ENCODE measurements at regions not wholly inside any gene's neighbourhood (a gene's known extent, or its start where the extent isn't known, plus 50 kb on each side); places are given as distances from the start of the nearest gene placed in this dataset.
"Not testable (repeated sequence)": the region's sequence is repeated elsewhere in the genome, so short reads cannot be mapped to it uniquely, and the experiment has no call there.

DNA sequence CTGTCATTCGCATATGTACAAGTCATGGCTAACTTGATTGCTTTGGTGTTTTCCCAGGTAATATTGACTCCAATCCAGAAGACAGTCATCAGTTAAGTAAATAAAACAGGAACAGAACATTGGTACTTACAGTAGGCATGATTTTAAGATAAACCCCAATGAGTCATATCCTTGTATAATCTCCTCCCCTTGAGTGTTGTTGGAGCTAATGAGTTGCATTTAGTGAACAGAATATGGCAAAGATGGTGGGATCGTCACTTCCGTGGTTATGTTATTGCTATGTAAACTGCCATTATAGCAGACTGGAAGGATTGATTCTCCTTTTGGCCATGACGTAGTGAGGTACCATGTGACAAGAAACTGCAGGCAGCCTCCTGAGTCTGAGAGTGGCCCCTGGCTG, 102.2 kb downstream of the TMX1 start:
- DNase-seq (ENCODE audit: low spot score), result no peak

DNA sequence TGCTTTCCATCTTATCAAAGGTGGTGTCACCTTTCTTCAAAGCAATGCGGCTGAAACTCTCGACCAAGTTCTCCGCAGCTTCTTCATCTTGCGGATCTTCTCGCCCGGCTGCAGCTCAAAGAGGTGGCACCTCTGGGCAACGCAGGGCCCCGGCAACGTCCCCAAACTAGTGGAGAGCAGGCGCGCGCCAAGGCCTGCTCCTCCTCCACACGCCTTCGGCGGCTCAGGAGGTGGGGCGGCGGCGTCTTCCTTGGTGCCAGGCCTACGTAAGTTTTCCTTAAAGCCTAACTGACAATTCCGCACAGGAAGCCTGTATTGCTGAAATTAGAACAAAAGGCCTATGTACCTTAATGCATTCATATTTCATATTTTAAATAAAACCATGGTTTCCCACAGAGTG, 112.0 kb downstream of the TMX1 start:
- DNase-seq (ENCODE audit: low spot score), result no peak

DNA sequence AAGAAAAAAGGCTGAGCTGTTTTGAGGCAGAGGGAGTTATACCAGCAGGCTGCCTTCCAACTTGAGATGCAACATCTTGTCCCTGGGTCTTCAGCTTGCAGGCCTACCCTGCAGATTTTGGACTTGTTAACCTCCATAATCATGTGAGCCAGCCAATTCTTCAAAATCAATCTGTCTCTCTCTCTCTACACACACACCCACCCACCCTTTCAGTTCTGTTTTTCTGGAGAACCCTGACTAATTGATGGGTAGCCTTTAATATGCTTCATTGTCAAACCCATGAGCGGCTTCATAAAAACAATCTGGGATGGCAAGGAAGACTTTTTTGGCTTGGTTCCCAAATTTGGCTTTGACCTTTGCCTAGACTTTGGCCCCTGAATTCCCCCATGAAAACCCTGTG, 113.9 kb downstream of the TMX1 start:
- no peak for DNase-seq (ENCODE audit: low spot score)

DNA sequence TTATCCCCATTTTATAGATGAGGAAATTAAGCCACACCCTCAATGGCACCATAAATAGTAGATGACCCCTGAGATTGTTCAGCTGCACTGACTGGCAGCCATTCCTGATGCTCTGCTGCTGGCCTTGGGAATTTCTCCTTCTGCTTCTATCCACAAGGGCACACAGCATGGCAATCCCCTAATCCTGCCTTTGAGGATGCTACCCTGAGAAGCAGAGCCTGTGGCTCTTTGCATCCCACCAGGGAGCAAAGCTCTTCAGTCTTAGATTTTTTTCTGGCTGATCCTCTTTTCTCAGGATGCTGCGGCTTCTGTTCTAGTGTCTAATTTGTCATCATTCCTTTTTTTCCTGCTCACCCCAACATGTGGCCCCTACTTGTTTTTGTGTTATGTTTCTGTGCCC, 114.8 kb downstream of the TMX1 start:
- DNase-seq (ENCODE audit: low spot score), result no peak

DNA sequence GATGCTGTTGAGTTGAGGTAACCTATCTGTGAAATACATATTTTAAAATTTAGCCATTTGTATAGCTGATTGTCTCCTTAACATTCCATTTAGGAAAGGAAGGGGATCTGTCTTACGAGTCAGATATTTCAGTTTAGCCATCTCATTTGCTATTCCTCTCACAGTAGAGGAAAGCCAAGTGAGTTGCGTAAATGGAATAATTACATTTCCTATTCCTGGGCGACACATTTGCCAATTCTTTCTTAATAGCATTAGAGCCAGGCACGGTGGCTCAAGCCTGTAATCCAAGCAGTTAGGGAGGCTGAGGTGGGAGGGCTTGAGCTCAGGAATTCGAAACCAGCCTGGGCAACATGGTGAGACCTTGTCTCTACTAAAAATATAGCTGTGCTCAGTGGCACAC, 116.3 kb downstream of the TMX1 start:
- DNase-seq (ENCODE audit: low spot score), result no peak

DNA sequence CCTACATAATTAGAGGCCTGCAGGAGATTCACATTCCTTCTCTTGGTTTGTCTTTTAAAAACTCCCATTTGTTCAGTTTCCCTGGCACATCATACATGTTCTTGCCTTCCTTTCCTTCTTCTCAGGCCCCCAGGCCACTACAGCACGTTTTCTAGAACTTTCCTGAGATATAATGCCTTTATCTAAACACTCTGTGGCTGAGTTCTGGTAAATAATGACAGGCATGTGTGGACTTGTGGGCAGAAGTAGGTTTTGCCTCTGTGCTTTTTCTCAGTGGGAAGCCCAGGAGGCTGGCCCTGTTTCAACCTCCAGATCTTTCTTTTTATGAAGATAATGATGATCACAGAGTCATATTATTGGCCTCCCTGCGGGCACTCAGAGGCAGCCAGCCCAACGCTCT, 117.2 kb downstream of the TMX1 start:
- no peak for DNase-seq (ENCODE audit: low spot score)

DNA sequence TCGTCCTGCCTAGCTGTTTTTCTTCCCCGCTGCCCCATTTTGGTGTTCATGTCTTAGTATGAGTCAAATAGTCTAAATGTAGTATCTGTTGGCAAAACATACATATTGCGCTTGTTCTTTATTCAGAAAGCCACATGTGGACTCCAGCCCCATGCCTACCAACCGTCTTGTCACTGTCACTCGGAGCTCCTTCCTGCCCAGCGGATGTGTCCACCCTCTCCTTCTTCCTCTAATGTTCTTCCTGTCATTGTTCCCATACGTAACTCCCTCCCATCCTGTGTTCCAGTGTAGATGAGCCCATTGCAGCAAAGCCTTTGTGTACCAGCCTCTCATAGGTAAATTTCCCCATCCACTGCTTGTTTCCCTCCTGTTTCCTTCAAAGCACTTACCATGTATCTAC, 120.5 kb downstream of the TMX1 start:
- DNase-seq (ENCODE audit: low spot score), result no peak

DNA sequence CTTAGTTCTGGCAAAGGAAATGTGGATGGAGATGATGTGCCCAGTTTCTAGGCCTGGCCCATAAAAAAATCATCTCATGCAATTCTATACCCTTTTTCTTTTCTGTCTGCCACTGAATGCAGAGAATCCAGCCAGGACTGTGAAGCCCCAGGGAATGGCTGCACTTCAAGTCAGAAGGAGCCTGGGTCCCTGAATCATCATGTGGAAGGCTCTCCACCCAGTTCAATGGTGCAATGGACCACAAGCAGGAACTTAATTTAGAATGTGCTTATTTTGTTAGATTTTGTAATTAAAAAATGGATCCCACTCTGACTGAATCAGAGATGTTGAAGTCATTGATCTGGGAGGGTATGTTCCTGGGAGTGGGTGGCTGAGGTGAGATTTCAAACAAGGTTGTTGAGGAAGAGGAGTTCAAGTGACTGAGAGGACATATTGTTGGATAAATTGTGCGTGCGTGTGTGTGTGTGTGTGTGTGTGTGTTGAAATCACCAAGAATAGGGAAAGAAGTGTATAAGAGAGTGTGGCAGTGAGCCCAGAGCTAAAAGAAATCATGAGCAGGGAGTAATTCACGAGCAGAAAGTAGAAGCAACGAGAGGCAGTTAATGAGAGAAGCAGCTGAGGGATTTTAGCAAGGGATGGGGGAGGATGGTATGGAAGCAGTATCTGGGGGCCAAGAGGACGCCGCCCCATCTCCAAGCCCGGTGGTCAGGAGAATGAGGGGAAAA, 125.4 kb downstream of the TMX1 start:
- DNase-seq (ENCODE audit: low spot score), result no peak

DNA sequence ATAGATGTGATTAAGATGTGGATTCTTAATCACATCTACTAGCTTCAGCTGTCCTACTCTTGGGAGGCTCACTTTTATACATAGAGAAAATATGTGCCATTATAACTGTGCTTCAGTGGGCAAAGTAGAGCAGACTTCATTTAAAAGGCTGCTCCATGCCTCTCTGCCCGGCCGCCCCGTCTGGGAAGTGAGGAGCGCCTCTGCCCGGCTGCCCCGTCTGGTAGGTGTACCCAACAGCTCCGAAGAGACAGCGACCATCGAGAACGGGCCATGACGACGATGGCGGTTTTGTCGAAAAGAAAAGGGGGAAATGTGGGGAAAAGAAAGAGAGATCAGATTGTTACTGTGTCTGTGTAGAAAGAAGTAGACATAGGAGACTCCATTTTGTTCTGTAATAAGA, 126.4 kb downstream of the TMX1 start:
- DNase-seq (ENCODE audit: low spot score), result not testable (repeated sequence)

DNA sequence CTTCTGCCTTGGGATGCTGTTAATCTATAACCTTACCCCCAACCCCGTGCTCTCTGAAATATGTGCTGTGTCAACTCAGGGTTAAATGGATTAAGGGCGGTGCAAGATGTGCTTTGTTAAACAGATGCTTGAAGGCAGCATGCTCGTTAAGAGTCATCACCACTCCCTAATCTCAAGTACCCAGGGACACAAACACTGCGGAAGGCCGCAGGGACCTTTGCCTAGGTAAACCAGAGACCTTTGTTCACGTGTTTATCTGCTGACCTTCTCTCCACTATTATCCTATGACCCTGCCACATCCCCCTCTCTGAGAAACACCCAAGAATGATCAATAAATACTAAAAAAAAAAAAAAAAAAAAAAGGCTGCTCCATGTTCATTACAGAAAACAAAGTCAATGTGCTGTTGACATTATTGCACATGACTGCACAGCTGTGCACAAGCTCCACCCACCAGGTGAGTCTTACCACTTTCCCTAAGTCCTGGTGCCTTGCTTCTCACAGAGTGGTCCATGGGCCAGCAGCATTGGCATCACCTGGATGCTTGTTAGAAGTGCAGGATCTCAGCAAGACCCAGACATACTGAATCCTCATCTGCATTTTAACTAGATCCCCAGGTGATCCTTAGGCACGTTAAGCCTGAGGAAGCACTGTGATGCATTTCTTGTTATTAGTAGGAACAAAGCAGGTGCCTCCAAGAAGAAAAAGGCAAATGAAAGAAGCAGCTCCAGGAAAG, 127.0 kb downstream of the TMX1 start:
- not testable (repeated sequence) for DNase-seq (ENCODE audit: low spot score)

DNA sequence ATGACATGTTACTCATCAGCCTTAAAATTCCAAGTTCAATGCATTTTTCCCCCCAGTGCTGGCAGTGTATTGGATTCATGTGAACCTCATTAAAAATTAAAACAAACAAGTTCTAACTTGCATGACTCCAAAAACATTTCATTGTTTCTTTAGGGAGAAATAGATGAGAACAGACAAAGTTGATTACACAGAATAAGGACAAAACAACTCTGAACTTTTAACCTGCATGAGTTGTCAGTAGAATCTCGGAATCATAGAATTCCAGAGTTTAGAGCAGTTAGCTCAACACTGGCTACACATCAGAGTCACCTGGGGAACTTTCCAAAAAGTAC, 127.5 kb downstream of the TMX1 start:
- DNase-seq (ENCODE audit: low spot score), result no peak

DNA sequence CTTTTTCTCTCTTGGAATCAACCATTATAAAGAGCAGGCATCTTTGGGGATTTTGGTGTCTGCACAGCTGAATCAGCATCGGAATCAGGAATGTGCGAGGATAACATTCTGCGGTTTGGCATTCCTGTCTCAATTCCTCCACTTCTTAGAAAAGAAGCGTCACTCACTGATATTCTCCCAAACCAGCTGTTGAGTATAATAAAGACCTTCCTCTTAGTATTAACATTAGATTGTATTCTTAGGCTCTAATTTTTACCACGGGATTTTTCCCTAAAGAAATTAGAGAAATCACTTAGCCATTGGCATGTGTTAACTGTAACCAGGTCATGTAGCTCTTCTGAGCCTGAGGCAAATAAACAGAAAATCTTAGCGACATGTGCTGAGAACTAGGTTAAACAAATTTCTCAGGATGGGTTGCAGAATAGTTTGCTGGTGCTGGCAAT, 128.7 kb downstream of the TMX1 start:
- no peak for DNase-seq (ENCODE audit: low spot score)

DNA sequence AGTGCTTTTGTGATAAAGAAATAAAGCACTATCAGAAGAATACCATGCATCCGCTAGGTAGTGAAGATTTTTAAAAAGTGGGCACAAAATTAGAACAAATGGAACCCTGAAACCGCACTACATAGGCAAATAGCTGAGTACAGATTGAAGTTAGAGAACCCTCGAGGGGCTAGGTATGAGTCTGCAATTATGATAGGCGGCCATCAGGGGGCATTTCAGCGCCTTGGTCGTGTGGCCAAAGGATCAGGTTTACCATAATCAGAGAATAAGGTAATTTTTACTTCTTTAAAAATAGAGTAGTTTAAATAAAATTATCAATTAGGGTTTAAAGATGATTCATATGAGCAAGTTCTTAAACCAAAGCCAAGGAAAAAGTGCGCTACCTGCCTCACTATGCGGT, 129.8 kb downstream of the TMX1 start:
- DNase-seq (ENCODE audit: low spot score), result peak; percentile 21

DNA sequence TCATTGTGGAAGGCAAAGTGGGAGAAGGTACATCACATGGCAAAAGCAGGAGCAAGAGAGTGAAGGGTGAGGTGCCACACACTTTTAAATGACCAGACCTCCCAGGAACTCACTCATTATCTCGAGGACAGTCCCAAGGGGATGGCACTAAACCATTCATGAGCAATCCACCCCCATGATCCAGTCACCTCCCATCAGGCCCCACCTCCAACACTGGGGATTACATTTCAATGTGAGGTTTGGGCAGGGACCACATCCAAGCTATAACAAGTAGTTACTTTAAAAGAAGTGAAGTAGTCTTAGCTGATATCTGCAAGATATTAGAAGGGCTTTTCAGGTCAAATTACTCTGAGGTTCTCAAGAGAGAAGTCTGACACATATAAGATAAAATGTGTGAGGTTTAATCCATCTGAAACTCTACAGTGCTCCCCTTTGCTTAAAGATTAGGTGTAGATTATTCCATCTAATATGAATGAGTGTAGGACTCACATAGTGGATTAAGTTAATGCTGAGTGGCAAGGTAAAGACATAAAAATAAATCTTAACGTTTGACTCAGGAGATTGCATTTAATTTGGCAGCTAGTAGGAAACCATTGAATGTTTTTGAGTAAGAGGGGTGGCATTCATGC, 130.8 kb downstream of the TMX1 start:
- DNase-seq (ENCODE audit: low spot score), result no peak

DNA sequence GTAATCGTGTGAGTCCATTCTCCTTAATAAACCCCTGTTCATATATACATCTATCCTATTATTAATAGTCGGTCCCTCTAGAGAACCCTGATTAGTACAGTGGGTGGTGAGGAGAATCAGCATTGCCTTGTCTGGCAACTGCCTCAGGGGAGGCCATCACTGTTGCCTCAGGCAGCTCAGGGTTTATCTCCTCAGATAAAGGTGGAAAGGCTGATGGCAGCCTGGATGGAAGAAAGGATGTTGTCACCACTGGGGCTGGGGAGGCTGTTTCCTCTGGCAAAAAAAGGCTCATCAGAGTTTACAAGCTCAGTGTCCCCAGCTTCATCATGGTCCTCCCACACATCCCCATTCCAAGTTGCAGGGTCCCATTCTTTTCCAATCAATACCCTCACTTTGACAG, 137.1 kb downstream of the TMX1 start:
- DNase-seq (ENCODE audit: low spot score), result not testable (repeated sequence)

DNA sequence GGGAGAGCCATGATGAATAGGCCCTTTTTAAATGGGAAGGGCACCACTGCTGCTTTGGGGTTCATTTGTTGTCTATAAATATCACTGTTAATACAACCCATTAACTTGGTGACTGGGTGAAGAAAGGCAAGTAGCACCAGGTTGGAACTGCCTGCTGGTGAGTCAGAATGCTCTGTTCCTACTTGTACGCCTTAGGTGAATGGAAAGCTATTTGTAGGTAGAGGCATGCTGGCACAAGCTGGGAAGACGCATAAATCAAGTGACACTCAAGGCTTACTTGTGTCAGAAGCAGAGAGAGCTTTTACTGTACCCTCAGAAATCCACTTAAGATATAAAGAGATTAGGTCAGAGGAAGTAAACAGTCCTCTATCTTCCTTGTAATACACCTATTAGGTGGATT, 142.5 kb downstream of the TMX1 start:
- DNase-seq (ENCODE audit: low spot score), result no peak

DNA sequence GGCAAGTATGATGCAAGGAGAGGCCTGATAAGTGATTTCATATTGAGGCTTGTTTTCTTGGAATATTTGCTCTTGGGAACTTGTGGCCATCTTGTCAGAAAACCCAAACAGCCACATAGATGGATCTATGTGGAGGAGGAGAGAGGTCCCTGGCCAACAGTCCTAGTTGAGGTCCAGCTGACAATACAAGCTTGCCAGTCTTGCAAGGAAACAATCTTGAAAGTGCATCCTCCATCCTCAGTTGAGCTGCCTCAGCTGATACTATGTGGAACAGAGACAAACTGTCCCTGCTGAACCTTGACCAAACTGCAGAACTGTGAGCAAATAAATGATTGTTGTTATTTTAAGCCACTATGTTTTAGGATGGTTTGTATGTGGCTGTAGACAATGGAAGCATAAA, 146.4 kb downstream of the TMX1 start:
- no peak for DNase-seq (ENCODE audit: low spot score)

DNA sequence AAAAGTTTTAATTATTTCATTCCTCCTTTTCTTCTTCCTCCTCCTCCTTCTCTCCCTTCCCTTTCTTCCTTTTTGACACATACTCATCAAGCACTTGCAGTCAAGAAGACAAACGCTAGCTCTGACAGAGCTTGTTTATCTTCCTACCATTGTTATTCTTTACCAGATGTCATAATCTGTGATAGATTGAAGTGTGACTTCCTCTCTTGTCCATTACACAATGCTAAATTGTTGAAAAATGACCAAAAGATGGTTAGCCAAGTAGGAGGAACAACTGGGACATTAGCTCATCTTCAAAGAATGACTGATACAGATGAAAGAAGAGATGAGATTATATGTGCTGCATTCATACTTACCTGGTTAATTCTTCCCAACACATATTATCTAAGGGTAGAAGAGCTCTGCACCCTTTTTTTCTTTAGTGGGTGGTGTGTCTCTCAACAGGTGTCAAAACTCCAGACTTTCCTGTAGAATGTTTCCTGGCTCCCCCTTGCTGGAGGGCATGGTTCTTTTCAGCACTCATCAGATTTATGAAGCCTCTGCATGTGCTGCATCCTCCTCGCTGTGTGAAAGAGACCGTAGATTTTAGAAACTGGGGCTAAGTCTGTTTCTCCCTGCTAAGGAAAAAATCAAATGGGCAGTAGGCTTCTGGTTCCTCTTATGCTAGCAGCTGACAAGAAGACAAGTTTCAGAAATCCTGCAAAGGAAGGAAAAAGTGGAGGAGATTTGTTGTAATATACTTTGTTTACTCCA, 147.1 kb downstream of the TMX1 start:
- no peak for DNase-seq (ENCODE audit: low spot score)

DNA sequence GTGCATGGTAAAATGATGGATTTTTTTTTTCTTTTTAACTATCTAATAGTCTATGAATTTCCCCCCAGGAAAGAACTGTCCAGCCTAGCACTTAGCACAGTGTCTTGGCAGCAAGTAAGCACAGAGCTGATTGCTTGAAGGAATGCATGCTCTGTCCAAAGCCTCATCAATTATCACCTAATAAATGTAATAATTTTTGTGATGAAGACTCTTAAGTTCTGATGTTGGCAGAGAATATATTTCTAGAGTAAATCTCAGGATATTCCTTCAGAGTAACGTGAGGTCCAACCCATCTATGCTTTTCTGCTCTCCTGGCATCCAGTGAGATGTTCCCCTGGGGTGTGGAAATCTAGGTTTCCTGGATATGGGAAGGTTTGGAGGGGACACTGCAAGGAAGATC, 152.4 kb downstream of the TMX1 start:
- no peak for DNase-seq (ENCODE audit: low spot score)

DNA sequence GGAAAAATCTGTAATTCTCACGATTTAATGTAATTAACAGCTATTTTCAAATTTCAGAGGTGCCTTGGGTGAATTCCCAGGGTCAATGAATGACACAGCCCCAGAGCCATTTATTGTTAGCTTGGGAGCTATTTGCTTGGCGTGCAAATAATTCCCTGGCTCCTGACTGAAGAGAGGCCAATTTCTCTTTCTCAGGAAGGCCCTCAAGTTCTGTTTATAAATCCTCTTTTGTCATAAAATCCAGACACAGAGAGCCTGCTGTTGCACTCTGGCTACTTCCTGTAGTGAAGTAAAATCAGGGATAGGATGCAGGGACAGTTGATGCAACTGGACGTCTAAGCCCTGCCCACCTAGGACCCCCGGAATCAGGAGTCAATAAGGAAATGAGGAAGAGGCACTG, 154.3 kb downstream of the TMX1 start:
- DNase-seq (ENCODE audit: low spot score), result no peak

DNA sequence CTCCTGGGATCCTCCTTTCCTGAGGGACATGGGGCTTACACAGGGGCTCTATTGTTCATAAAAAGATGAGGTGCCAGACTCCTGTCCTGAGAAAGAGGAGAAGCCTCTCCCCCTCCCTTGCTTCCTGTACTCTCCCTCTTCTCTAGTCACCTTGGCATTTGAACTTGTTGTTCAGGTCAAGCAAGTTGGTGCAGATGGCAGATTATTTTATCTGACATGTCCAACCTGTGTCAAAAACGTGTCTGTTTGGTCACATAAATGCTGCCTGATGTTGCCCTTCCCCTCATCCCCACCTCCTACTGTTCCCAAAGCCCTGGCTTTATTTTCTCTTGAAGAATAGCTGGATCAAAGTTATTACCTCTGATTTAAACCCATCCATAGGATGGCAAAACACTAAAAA, 154.8 kb downstream of the TMX1 start:
- DNase-seq (ENCODE audit: low spot score), result no peak

DNA sequence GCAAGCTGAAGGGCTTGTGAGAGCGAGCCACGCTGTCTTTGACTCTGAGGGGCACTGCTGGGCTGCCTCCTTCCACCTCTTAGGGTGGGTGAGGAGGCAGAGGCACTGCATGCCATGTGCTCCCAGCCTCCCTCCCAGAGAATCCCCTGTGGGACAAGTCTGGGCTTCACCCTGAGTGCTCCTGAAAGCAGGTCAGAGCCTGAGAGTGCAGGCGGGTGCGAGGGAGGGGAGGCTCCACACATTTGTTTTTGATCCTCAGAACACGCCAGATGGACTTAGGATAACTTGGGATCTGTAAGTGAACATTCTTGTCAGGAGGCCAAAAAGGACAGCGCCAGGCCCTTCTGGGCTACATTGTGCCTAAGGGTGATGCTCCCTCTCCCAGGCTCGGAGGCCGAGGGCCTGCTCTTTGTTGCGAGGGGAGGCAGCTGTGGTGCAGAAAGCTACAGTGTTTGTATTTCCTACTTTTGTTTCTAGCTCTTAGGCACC, 155.4 kb downstream of the TMX1 start:
- no peak for DNase-seq (ENCODE audit: low spot score)
